Spinal cord (tissue), 9 donors: ENCODE measurements at regions not wholly inside any gene's neighbourhood (a gene's known extent, or its start where the extent isn't known, plus 50 kb on each side); places are given as distances from the start of the nearest gene placed in this dataset.
A peak's percentile ranks its signal among the peaks of the same experiment; 100 is the strongest.

Source experiments
- DNase-seq, 6 donors: peaks; one replicate each; pipeline versions ENCODE4 v3.0.0 to v3.0.0-alpha.2; 2013 to 2015; ENCODE audit warnings: low spot score in 6 of 6, low read depth in 4 of 6
- H3K27ac ChIP-seq: one replicate; pipeline ENCODE4 v1.5.1; 2013; ENCODE audit warnings: low read depth, low read length, control low read depth
- H3K27me3 ChIP-seq: one replicate; pipeline ENCODE4 v1.6.1; 2013; ENCODE audit warnings: low read length; ENCODE audit not compliant: control insufficient read depth, insufficient read depth
- H3K36me3 ChIP-seq: one replicate; pipeline ENCODE4 v1.6.1; 2013; ENCODE audit warnings: low read length; ENCODE audit not compliant: control insufficient read depth, insufficient read depth
- H3K4me1 ChIP-seq: one replicate; pipeline ENCODE4 v1.6.1; 2013; ENCODE audit warnings: low read length; ENCODE audit not compliant: control insufficient read depth, insufficient read depth
- H3K4me3 ChIP-seq: one replicate; pipeline ENCODE4 v1.5.1; 2013; ENCODE audit warnings: low read depth, low read length, control low read depth
- H3K9me3 ChIP-seq: one replicate; pipeline ENCODE4 v1.6.1; 2013; ENCODE audit warnings: low read length; ENCODE audit not compliant: control insufficient read depth, insufficient read depth
- WGBS: methylation state at CpG from one replicate; pipeline ENCODE4 v1.1.5; 2013; ENCODE audit warnings: missing lambda C conversion rate; ENCODE audit not compliant: insufficient coverage; 5-methylcytosine and 5-hydroxymethylcytosine counted together
- donor health status: healthy.

DNA sequence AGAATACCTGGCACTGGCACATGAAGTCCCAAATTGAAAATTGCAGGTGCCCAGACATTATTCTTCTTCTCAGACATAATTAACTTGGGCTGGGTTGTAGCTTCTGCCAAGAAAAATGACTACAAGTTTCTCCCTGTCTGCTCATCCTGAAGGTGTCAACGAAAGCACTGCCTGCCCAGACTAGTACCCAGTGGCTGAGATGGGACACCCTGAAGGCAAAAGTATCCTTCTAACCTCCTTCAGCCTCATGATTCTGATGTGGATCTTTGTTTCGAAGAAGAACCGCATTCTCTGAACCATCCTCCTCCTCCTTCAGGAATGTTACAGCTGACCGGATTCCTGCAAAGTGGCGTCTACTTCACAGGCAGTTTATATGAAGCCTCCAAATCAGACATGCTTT, 161.1 kb upstream of the FST start:
- no peak for DNase-seq
- Histone ChIP-seq H3K9me3 (peaks cover 1% of the 10 kb centered on the region), H3K4me1 (no peaks in the 10 kb centered on the region), H3K27ac (no peak overlapping the region), H3K27me3 (no peaks in the 10 kb centered on the region), H3K4me3 (no peak overlapping the region), H3K36me3 (no peaks in the 10 kb centered on the region)
- WGBS: 83% methylated on average over 1 of the region's 5 CpGs

DNA sequence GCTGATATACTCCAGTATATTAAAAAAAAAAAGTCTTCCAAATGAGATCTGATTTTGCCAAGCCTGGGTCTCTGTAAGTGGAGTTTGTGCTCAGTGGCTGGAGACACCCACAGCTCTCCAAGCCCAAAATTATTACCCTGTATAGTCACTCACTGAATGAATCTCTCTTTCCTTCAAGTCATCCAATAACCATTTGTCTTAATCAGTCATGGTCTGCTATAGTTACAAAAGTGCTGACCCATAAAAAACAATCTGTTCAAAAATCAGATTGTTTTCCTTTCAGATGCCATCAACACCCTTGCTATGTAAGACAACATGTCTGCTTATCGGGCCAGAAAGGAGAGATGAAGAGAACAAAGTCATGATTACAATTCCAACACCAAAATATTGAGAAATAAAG, 159.4 kb upstream of the FST start:
- H3K4me3 ChIP-seq: no peak overlapping the region
- no peaks in the 10 kb centered on the region for H3K36me3 ChIP-seq
- H3K27ac ChIP-seq: no peak overlapping the region
- WGBS: no CpG with 5 or more reads among the region's 1 CpG
- no peak for DNase-seq
- peaks cover 1% of the 10 kb centered on the region for H3K9me3 ChIP-seq
- no peaks in the 10 kb centered on the region for H3K4me1 ChIP-seq
- no peaks in the 10 kb centered on the region for H3K27me3 ChIP-seq

DNA sequence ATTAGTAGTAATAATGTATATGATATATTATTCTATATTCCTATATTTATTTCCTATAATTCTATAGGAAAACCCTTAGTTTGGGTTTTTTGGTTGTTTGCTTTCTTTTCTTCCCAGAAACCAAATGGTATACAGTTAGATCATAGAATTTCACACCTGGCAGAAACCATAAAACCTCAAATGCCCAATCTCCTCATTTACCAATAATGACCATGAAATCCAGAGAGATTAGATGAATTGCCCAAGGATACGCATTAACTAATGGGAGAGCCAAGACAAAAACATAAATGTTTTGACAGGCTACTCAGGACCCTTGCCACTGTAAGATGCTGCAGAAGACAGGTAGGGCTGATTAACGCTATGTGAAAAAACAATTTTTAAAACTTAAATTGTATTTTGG, 158.7 kb upstream of the FST start:
- no peak for DNase-seq
- H3K9me3 ChIP-seq: no peaks in the 10 kb centered on the region
- WGBS: no CpG with 5 or more reads among the region's 2 CpGs

DNA sequence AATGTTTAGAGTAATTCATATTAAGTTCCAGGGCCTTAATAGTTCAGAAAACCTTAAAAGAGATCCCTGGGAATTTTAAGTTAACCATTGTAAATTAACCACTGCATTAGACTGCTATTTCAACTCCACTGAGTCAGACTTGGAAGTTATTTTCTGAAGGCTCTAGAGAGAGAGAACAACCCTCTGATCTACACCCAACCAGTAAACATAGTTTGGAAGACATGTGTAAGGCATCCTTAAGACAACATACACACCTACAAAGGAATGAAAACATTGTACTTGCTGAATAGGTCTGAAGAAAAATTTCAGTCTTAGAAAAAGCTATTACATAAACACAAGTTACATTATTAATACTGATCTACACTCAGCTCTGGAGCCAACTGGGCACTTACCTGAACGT, 158.2 kb upstream of the FST start:
- DNase-seq: no peak
- Histone ChIP-seq H3K4me3 (no peak overlapping the region), H3K36me3 (no peaks in the 10 kb centered on the region), H3K9me3 (no peaks in the 10 kb centered on the region), H3K27ac (no peak overlapping the region), H3K4me1 (no peaks in the 10 kb centered on the region), H3K27me3 (no peaks in the 10 kb centered on the region)
- WGBS: 83% methylated on average over 1 of the region's 1 CpG

More for the DNA sequence above, 158.7 kb upstream of the FST start:
- Histone ChIP-seq H3K27me3 (no peaks in the 10 kb centered on the region), H3K36me3 (no peaks in the 10 kb centered on the region), H3K27ac (no peak overlapping the region), H3K4me1 (no peaks in the 10 kb centered on the region), H3K4me3 (no peak overlapping the region)

DNA sequence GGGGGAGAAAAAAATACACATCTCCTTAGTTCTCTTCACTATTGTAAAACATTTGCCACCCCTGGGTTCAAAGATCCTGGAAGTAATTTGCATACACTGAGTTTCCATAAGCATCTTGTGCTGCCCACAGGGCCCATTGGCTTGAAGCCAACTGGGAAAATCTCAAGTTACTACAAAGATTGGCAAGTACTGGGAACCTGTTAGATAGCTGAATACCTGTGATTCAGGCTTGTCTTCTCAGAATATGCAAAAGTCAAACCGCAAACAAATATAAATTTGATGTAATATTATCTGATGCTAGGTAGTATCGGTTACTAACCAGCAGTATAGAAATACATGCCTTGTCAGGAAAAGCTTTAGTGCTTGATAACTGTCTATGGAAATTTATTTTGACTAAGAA, 156.9 kb upstream of the FST start:
- no peaks in the 10 kb centered on the region for H3K27me3 ChIP-seq
- H3K4me3 ChIP-seq: no peak overlapping the region
- no peak for DNase-seq
- no CpG with 5 or more reads among the region's 2 CpGs for WGBS
- H3K36me3 ChIP-seq: no peaks in the 10 kb centered on the region
- H3K27ac ChIP-seq: no peak overlapping the region
- H3K9me3 ChIP-seq: no peaks in the 10 kb centered on the region
- H3K4me1 ChIP-seq: no peaks in the 10 kb centered on the region

DNA sequence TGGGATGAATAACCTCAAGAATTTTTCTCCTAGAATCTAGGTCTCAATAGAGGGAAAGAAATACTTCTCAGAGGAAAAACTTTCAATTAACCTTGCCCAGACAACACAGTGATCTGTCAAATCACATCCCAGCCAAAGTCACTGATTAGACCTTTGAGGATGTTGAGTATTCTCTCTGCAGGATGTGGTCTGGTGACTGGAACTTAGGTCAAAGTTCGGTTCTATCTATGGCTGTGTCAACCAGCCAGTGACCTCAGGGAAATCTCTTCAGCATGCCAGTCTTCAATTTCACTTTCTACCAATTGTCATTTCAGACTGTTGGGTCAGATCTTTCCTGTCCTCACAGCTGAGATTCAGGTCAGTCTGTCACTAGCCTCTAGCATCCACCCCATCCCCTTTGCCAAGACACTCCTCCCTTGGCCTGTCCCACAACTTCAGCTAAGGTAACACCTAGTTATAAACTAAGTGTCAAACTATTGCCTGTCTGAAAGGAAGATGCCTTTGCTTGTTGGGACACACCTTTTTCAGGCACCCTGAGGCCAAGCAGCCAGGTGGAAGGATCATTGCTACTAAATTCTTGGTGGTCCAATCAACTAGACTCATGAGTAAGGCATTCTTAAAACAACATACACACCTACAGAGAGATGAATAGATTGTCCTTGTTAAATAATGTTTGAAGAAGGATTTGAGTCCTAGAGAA, 156.3 kb upstream of the FST start:
- H3K4me3 ChIP-seq: no peak overlapping the region
- H3K9me3 ChIP-seq: no peaks in the 10 kb centered on the region
- 89% methylated on average over 1 of the region's 1 CpG for WGBS
- no peaks in the 10 kb centered on the region for H3K36me3 ChIP-seq
- H3K27ac ChIP-seq: no peak overlapping the region
- no peaks in the 10 kb centered on the region for H3K27me3 ChIP-seq
- no peak for DNase-seq
- H3K4me1 ChIP-seq: no peaks in the 10 kb centered on the region

DNA sequence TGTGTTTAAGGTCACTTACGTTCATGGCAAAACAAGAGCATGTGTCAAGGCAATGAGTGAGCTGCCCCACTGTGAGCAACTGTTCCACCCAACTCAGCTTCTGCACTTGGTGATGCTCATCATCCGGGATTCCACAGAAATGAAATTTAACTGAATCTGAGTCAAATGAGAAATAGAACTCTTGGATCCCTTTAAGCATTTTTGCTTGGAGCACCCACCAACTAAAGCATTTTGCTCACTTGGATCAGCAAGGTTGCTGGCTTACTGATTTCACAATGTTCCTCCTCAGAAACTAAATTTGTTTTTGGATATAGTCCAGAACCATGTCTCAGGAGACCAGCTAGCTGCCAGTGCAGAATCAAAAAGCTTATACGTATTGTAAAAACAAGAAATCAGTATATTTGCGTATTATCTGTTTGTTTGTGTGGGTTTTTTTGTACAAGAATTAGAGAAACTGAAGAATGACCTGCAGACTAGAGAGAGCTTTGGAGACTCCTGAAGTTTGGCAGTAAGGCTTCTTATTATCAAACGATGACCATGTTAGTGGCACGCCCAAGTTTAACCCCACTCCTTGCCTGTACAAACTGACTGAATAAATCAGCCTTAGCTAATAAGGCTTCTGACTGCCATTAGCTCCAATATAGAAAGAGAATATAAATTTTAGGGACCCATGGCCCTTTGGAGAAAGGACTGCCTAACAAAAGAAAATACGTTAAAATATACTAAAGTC, 153.8 kb upstream of the FST start:
- Histone ChIP-seq H3K36me3 (no peaks in the 10 kb centered on the region), H3K4me1 (no peaks in the 10 kb centered on the region), H3K27ac (no peak overlapping the region), H3K4me3 (no peak overlapping the region), H3K9me3 (no peaks in the 10 kb centered on the region), H3K27me3 (no peaks in the 10 kb centered on the region)
- peak in 1 of 6 donors; percentile 3 for DNase-seq
- 92% methylated on average over 4 of the region's 7 CpGs for WGBS

DNA sequence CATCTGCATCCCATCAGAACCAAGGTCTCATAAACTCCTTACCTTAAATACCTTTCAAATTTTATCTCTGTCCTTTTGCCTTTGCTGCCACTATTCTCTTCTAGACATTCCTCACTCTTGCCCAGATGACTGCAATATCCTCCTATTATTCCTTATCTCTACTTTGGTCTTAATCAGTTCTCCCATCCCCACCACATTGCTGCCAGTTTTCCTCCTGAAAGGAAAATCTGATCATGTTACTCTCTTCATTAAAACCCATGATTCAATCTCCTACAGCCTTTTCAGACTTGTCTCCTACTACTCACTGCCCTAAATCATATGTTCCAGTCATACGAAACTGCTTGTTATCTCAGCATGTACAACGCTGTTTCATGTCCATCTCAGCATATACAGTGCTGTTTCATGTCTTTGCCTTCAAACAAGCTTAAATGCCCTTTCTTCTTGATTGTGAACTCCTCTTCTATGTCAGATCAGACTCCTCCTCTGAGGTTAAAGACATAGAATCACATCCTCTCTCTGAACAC, 152.6 kb upstream of the FST start:
- no peak for DNase-seq
- no peak overlapping the region for H3K4me3 ChIP-seq
- H3K9me3 ChIP-seq: no peaks in the 10 kb centered on the region
- no peaks in the 10 kb centered on the region for H3K27me3 ChIP-seq
- no peaks in the 10 kb centered on the region for H3K36me3 ChIP-seq
- H3K27ac ChIP-seq: no peak overlapping the region
- no peaks in the 10 kb centered on the region for H3K4me1 ChIP-seq
- WGBS: 93% methylated on average over 2 of the region's 2 CpGs

DNA sequence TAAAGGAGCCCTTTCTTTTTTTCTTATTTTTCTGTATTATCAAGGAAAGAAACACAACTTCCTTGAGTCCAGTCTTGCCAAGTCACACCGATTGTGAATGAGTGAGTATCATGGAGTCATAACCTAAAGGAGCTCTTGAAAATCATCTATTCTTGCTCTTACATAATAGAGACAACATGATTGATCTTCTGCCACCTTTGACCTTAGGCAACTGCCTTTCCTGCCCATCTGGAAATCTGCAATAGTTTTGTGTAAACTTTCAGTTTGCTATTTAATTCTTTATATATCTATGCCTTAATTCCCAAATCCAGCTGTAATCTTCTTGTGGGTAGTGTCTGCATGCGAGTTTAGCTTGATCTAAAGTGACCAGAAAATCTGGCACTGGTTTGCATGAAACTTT, 149.9 kb upstream of the FST start:
- no peaks in the 10 kb centered on the region for H3K36me3 ChIP-seq
- no CpG with 5 or more reads among the region's 2 CpGs for WGBS
- H3K4me3 ChIP-seq: no peak overlapping the region
- H3K9me3 ChIP-seq: no peaks in the 10 kb centered on the region
- H3K27ac ChIP-seq: no peak overlapping the region
- DNase-seq: no peak
- no peaks in the 10 kb centered on the region for H3K4me1 ChIP-seq
- no peaks in the 10 kb centered on the region for H3K27me3 ChIP-seq

DNA sequence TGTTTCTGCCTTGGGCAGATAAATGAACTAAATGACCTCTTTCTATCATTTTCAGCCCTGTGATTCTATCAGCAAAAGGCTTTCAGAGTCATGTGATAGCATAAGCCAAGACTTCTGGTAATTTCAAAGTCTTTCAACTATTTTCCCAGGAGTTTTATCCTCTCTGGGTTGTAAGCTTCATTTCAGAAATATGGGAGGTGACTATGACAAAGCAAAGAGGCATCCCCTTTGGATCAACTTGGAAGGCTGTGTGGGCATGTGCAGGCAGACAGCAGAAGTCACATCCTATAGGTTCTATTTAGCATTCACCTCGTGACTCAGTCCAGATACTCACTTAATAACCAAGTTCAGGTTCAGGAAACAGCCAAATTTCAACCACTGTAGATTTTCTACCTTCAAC, 149.0 kb upstream of the FST start:
- Histone ChIP-seq H3K27ac (no peak overlapping the region), H3K4me1 (no peaks in the 10 kb centered on the region), H3K36me3 (no peaks in the 10 kb centered on the region), H3K9me3 (no peaks in the 10 kb centered on the region), H3K4me3 (no peak overlapping the region), H3K27me3 (no peaks in the 10 kb centered on the region)
- WGBS: 100% methylated on average over 1 of the region's 1 CpG
- DNase-seq: no peak
